ENCODE measurements at regions not wholly inside any gene's neighbourhood (a gene's known extent, or its start where the extent isn't known, plus 50 kb on each side); places are given as distances from the start of the nearest gene placed in this dataset.

DNA sequence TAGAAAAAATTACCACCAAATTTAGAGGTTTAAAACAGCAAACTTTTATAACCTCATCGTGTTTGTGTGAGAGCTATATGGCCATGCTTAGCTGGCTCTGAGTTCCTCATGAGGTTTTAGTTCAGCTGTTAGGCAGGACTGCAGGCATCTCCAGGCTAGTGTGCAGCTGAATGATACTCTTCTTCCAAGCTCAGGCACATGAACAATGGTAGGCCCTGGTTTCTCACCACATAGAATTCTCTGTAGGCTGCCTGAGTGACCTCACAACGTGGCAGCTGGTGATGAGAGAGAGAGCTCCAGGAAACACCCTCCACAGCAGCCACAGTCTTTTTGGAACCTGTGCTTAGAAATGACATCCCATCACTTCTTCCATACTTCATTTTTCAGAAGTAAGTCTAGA lies 540.6 kb upstream of the MIR17HG start:
- H3K4me3 ChIP-seq (ENCODE audit: low read depth, low read length, poor library complexity, severe bottlenecking), result no peak overlapping the region
- ChIA-PET POLR2A (ENCODE audit: low non-redundant PET) (no interaction called here), CTCF (no interaction called here)
- no peak for DNase-seq (ENCODE audit: low spot score)
- TF ChIP-seq, protein P1, sequence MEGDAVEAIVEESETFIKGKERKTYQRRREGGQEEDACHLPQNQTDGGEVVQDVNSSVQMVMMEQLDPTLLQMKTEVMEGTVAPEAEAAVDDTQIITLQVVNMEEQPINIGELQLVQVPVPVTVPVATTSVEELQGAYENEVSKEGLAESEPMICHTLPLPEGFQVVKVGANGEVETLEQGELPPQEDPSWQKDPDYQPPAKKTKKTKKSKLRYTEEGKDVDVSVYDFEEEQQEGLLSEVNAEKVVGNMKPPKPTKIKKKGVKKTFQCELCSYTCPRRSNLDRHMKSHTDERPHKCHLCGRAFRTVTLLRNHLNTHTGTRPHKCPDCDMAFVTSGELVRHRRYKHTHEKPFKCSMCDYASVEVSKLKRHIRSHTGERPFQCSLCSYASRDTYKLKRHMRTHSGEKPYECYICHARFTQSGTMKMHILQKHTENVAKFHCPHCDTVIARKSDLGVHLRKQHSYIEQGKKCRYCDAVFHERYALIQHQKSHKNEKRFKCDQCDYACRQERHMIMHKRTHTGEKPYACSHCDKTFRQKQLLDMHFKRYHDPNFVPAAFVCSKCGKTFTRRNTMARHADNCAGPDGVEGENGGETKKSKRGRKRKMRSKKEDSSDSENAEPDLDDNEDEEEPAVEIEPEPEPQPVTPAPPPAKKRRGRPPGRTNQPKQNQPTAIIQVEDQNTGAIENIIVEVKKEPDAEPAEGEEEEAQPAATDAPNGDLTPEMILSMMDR (conservative IDR thresholded peaks at IDR 0.05; ENCODE audit: low read depth, low read length), result no peak
- TF ChIP-seq EZH2 (IDR thresholded peaks at IDR 0.05; ENCODE audit: borderline replicate concordance, low read depth, low read length, poor library complexity, severe bottlenecking), result no peak
- intact Hi-C loops (cut with micrococcal nuclease; ENCODE audit: unreplicated experiment), result no loop called here
- H3K36me3 ChIP-seq (ENCODE audit: insufficient read depth, low read length, poor library complexity, severe bottlenecking), result no peaks in the 10 kb centered on the region
- no peak overlapping the region for H3K27ac ChIP-seq (ENCODE audit: low read depth, low read length, poor library complexity, severe bottlenecking)
- H3K9me3 ChIP-seq (ENCODE audit: low read depth, low read length, poor library complexity, severe bottlenecking), result no peaks in the 10 kb centered on the region
- no peaks in the 10 kb centered on the region for H3K4me1 ChIP-seq (ENCODE audit: insufficient read depth, low read length, poor library complexity, severe bottlenecking)
- no peaks in the 10 kb centered on the region for H3K27me3 ChIP-seq (replicated peaks; ENCODE audit: insufficient read depth, low read depth, low read length, poor library complexity)
- no TSS peak for BruUV-seq (replicated peaks)

- no peak overlapping the region for H3K4me3 ChIP-seq (ENCODE audit: low read depth, low read length, poor library complexity, severe bottlenecking)
- no peaks in the 10 kb centered on the region for H3K4me1 ChIP-seq (ENCODE audit: insufficient read depth, low read length, poor library complexity, severe bottlenecking)
- POLR2A ChIA-PET (ENCODE audit: low non-redundant PET), result no interaction called here
- no peak for TF ChIP-seq EZH2 (IDR thresholded peaks at IDR 0.05; ENCODE audit: borderline replicate concordance, low read depth, low read length, poor library complexity, severe bottlenecking)
- TF ChIP-seq, protein P1 (conservative IDR thresholded peaks at IDR 0.05; ENCODE audit: low read depth, low read length), result no peak
- no peak overlapping the region for H3K27ac ChIP-seq (ENCODE audit: low read depth, low read length, poor library complexity, severe bottlenecking)
- H3K36me3 ChIP-seq (ENCODE audit: insufficient read depth, low read length, poor library complexity, severe bottlenecking), result no peaks in the 10 kb centered on the region
- no peaks in the 10 kb centered on the region for H3K9me3 ChIP-seq (ENCODE audit: low read depth, low read length, poor library complexity, severe bottlenecking)
- CTCF ChIA-PET, result no interaction called here
- no TSS peak for BruUV-seq (replicated peaks)
- H3K27me3 ChIP-seq (replicated peaks; ENCODE audit: insufficient read depth, low read depth, low read length, poor library complexity), result no peaks in the 10 kb centered on the region
- intact Hi-C loops (cut with micrococcal nuclease; ENCODE audit: unreplicated experiment), result no loop called here
- DNase-seq (ENCODE audit: low spot score), result no peak
Observed at GRCh38 chr13:90808838-90809237, 538.6 kb upstream of the MIR17HG start.

DNA sequence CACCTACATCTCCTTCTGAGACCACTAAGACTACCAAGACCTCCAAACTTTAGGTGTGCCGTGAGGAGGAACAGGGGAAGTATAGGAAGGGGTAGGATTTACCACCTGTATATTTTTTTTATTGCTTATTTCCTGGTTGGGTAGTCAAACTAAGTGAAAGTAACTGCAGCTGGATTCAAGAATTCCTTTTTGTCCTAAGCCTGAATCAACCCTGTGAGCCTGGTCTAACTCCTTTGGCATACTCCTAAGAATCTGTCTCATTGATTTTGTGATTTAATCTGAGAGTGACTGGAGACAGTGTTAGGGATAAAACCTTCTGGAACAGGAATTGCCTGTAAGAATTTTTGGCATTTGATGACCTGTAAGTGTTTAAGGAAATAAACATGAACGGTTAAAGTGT lies 523.5 kb upstream of the MIR17HG start:
- H3K27me3 ChIP-seq (replicated peaks; ENCODE audit: insufficient read depth, low read depth, low read length, poor library complexity), result no peaks in the 10 kb centered on the region
- DNase-seq (ENCODE audit: low spot score), result no peak
- no peaks in the 10 kb centered on the region for H3K36me3 ChIP-seq (ENCODE audit: insufficient read depth, low read length, poor library complexity, severe bottlenecking)
- no peak overlapping the region for H3K4me3 ChIP-seq (ENCODE audit: low read depth, low read length, poor library complexity, severe bottlenecking)
- BruUV-seq (replicated peaks), result no TSS peak
- no peaks in the 10 kb centered on the region for H3K4me1 ChIP-seq (ENCODE audit: insufficient read depth, low read length, poor library complexity, severe bottlenecking)
- TF ChIP-seq, protein P1 (conservative IDR thresholded peaks at IDR 0.05; ENCODE audit: low read depth, low read length), result no peak
- TF ChIP-seq EZH2 (IDR thresholded peaks at IDR 0.05; ENCODE audit: borderline replicate concordance, low read depth, low read length, poor library complexity, severe bottlenecking), result no peak
- POLR2A ChIA-PET (ENCODE audit: low non-redundant PET), result no interaction called here
- intact Hi-C loops (cut with micrococcal nuclease; ENCODE audit: unreplicated experiment), result no loop called here
- H3K9me3 ChIP-seq (ENCODE audit: low read depth, low read length, poor library complexity, severe bottlenecking), result no peaks in the 10 kb centered on the region
- CTCF ChIA-PET, result no interaction called here
- no peak overlapping the region for H3K27ac ChIP-seq (ENCODE audit: low read depth, low read length, poor library complexity, severe bottlenecking)

All from A673 (cell line).